Chondrocyte (in vitro differentiated cells): ENCODE measurements at regions not wholly inside any gene's neighbourhood (a gene's known extent, or its start where the extent isn't known, plus 50 kb on each side); places are given as distances from the start of the nearest gene placed in this dataset.

ENCODE experiments used
- DNase-seq: peaks from one replicate; pipeline ENCODE4 v3.0.0; 2021; ENCODE audit warnings: mixed read lengths, low spot score
- H3K27ac Mint-ChIP-seq: one replicate; pipeline ENCODE4 v1.8.0; 2021; ENCODE audit warnings: mild to moderate bottlenecking, moderate library complexity, mixed read lengths; ENCODE audit not compliant: unreplicated experiment
- H3K27me3 Mint-ChIP-seq: 2 replicates; pipeline ENCODE4 v1.8.0; 2021; ENCODE audit warnings: low read depth, mixed read lengths
- H3K36me3 Mint-ChIP-seq: 2 replicates; pipeline ENCODE4 v1.8.0; 2021; ENCODE audit warnings: low read depth, mixed read lengths
- H3K4me1 Mint-ChIP-seq: 2 replicates; pipeline ENCODE4 v1.8.0; 2021; ENCODE audit warnings: low read depth, mild to moderate bottlenecking, mixed read lengths
- H3K4me3 Mint-ChIP-seq: one replicate; pipeline ENCODE4 v1.8.0; 2021; ENCODE audit warnings: mild to moderate bottlenecking, moderate library complexity, mixed read lengths; ENCODE audit not compliant: unreplicated experiment
- H3K9me3 Mint-ChIP-seq: 2 replicates; pipeline ENCODE4 v1.8.0; 2021; ENCODE audit warnings: low read depth, mixed read lengths
- CTCF ChIP-seq: fragments of 200-600 bp; sonication (generic); IDR thresholded peaks from 2 replicates; pipeline ENCODE4 v1.5.0; 2021; ENCODE audit warnings: antibody characterized with exemption, mild to moderate bottlenecking, moderate library complexity

GRCh38 chr12:28698553-28698952 lies 450.5 kb upstream of the FAR2 start:
- Mint-ChIP-seq H3K4me1 (no peaks in the 10 kb centered on the region), H3K36me3 (peaks cover 5% of the 10 kb centered on the region), H3K27ac (no peak overlapping the region), H3K9me3 (peaks cover 13% of the 10 kb centered on the region), H3K4me3 (no peak overlapping the region), H3K27me3 (peaks cover 3% of the 10 kb centered on the region)
- DNase-seq, result no peak
- TF ChIP-seq CTCF, result no peak

DNA sequence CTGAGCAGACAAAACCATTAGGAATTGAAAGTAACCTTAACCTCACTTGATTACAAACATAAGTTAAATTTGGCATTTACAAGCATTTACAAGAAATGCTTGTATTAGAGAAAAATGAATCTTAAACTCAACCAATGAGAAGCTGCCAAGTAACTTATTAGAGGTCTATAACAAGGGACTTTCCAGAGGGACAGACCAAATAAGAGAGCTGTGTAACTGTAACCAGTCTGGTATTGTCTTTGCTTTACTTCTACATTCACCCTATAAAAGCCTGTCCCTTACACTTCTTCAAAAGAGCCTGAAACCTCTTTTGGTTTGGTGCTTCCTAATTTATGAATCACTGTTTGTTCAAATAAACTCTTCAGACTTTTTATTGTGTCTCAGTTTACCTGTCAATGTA lies 450.0 kb upstream of the FAR2 start:
- DNase-seq, result no peak
- no peak overlapping the region for H3K4me3 Mint-ChIP-seq
- H3K27ac Mint-ChIP-seq, result no peak overlapping the region
- no peaks in the 10 kb centered on the region for H3K4me1 Mint-ChIP-seq
- peaks cover 3% of the 10 kb centered on the region for H3K27me3 Mint-ChIP-seq
- TF ChIP-seq CTCF, result no peak
- H3K36me3 Mint-ChIP-seq, result peaks cover 7% of the 10 kb centered on the region
- peaks cover 18% of the 10 kb centered on the region for H3K9me3 Mint-ChIP-seq

DNA sequence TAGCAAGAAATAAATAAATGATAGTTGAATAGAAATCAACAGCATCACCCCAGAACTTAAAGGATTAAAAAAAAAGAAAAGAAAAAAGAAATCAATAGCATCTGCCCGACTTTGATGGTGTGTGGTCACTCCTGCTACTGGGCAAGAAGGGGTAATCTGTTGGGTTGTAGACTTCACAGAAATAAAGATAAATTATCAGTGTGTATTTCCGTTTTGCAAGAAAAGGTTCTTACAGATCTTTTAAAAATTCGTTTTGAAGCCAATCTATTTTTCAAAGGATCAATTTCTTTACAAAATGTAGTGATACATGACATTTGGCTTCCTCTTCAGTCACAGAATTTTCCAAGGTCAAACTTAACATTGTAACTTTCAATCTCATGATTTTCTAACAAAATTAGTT lies 448.9 kb upstream of the FAR2 start:
- H3K4me1 Mint-ChIP-seq, result peaks cover 7% of the 10 kb centered on the region
- peaks cover 7% of the 10 kb centered on the region for H3K36me3 Mint-ChIP-seq
- H3K27me3 Mint-ChIP-seq, result peaks cover 3% of the 10 kb centered on the region
- DNase-seq, result no peak
- H3K4me3 Mint-ChIP-seq, result no peak overlapping the region
- TF ChIP-seq CTCF, result no peak
- H3K27ac Mint-ChIP-seq, result no peak overlapping the region
- H3K9me3 Mint-ChIP-seq, result peaks cover 21% of the 10 kb centered on the region

- Mint-ChIP-seq H3K4me1 (peaks cover 24% of the 10 kb centered on the region), H3K36me3 (peaks cover 5% of the 10 kb centered on the region), H3K27me3 (peaks cover 3% of the 10 kb centered on the region), H3K27ac (no peak overlapping the region), H3K4me3 (no peak overlapping the region), H3K9me3 (peaks cover 15% of the 10 kb centered on the region)
- TF ChIP-seq CTCF, result no peak
- no peak for DNase-seq
Measured at GRCh38 chr12:28704477-28705169, 444.5 kb upstream of the FAR2 start.

- TF ChIP-seq CTCF, result peak; percentile 65
- peaks cover 35% of the 10 kb centered on the region for H3K4me1 Mint-ChIP-seq
- peak overlapping the region; percentile 86 for H3K27ac Mint-ChIP-seq
- H3K27me3 Mint-ChIP-seq, result no peaks in the 10 kb centered on the region
- no peak for DNase-seq
- no peak overlapping the region for H3K4me3 Mint-ChIP-seq
- no peaks in the 10 kb centered on the region for H3K36me3 Mint-ChIP-seq
- peaks cover 9% of the 10 kb centered on the region for H3K9me3 Mint-ChIP-seq
Measured at GRCh38 chr12:28708918-28709371, 440.1 kb upstream of the FAR2 start.
